ENCODE measurements at regions not wholly inside any gene's neighbourhood (a gene's known extent, or its start where the extent isn't known, plus 50 kb on each side); places are given as distances from the start of the nearest gene placed in this dataset.

- TF ChIP-seq CTCF (IDR thresholded peaks at IDR 0.05) = peak in 3 of 4 donors; percentile 6 to 36 (median 9)
- no peak for TF ChIP-seq POLR2A (IDR thresholded peaks at IDR 0.05)
These were observed 187.5 kb upstream of the RORB start for GRCh38 chr9:74309654-74310053.
